ENCODE measurements at regions not wholly inside any gene's neighbourhood (a gene's known extent, or its start where the extent isn't known, plus 50 kb on each side); places are given as distances from the start of the nearest gene placed in this dataset.
"Not testable (repeated sequence)": the region's sequence is repeated elsewhere in the genome, so short reads cannot be mapped to it uniquely, and the experiment has no call there.

GRCh38 chr2:238776761-238777046 lies 71.2 kb upstream of the TWIST2 start:
- not testable (repeated sequence) for TF ChIP-seq CTCF (conservative IDR thresholded peaks at IDR 0.05 in 1 of 2, IDR thresholded peaks at IDR 0.05 in 1 of 2; ENCODE audit: extremely low read depth in 1 of 2, insufficient read depth in 1 of 2, low read depth in 1 of 2, low read length in 2 of 2); EZH2 (IDR thresholded peaks at IDR 0.05; ENCODE audit: borderline replicate concordance, low read length)
